Spleen (tissue), 11 donors: ENCODE measurements at regions not wholly inside any gene's neighbourhood (a gene's known extent, or its start where the extent isn't known, plus 50 kb on each side); places are given as distances from the start of the nearest gene placed in this dataset.

ENCODE experiments used
- DNase-seq: peaks from one replicate; pipeline ENCODE4 v3.0.0-alpha.2; 2020
- H3K27ac ChIP-seq, 8 donors: fragments of 200-600 bp; sonication (generic) in 7 of 8; 1 replicate in 4 of 8; 2 replicates in 4 of 8; pipeline versions ENCODE4 v1.5.0 to v1.8.0; 2016 to 2021; ENCODE audit warnings: inconsistent platforms in 4 of 8, mild to moderate bottlenecking in 4 of 8, moderate library complexity in 1 of 8
- H3K27me3 ChIP-seq, 7 donors: fragments of 200-600 bp; sonication (generic) in 6 of 7; replicated peaks in 1 of 7; 1 replicate in 4 of 7; 2 replicates in 3 of 7; pipeline versions ENCODE4 v1.5.0 to v1.8.0; 2016 to 2021; ENCODE audit warnings: inconsistent platforms in 3 of 7, mild to moderate bottlenecking in 1 of 7
- H3K36me3 ChIP-seq, 6 donors: fragments of 200-600 bp; sonication (generic) in 5 of 6; 1 replicate in 4 of 6; 2 replicates in 2 of 6; pipeline versions ENCODE4 v1.5.0 to v1.8.0; 2016 to 2021; ENCODE audit warnings: inconsistent platforms in 2 of 6
- H3K4me1 ChIP-seq, 6 donors: fragments of 200-600 bp; sonication (generic) in 5 of 6; 1 replicate in 3 of 6; 2 replicates in 3 of 6; pipeline versions ENCODE4 v1.5.0 to v1.8.0; 2016 to 2021; ENCODE audit warnings: inconsistent platforms in 3 of 6
- H3K4me3 ChIP-seq, 8 donors: fragments of 200-600 bp; sonication (generic) in 7 of 8; 1 replicate in 4 of 8; 2 replicates in 4 of 8; pipeline versions ENCODE4 v1.5.0 to v1.8.0; 2016 to 2021; ENCODE audit warnings: inconsistent platforms in 4 of 8, mild to moderate bottlenecking in 4 of 8, moderate library complexity in 2 of 8
- H3K9me3 ChIP-seq, 8 donors: fragments of 200-600 bp; sonication (generic) in 7 of 8; 1 replicate in 4 of 8; 2 replicates in 4 of 8; pipeline versions ENCODE4 v1.5.0 to v1.8.0; 2016 to 2021; ENCODE audit warnings: inconsistent platforms in 4 of 8
- CTCF ChIP-seq, 11 experiments: fragments of 200-600 bp in 7 of 11; fragments of 450-650 bp in 4 of 11; sonication (generic) in 4 of 11; IDR thresholded peaks in 8 of 11; conservative IDR thresholded peaks in 3 of 11; 1 replicate in 7 of 11; 2 replicates in 4 of 11; pipeline versions ENCODE4 v1.4.0 to v1.8.0; 2016 to 2021; ENCODE audit warnings: antibody characterized with exemption in 11 of 11, inconsistent platforms in 4 of 11, mild to moderate bottlenecking in 1 of 11
- POLR2A ChIP-seq, 3 donors: fragments of 450-650 bp; IDR thresholded peaks; one replicate each; pipeline ENCODE4 v1.5.1; 2017; ENCODE audit warnings: antibody characterized with exemption in 3 of 3, mild to moderate bottlenecking in 1 of 3
- POLR2AphosphoS5 ChIP-seq, 3 donors: sonication (generic); formaldehyde crosslinking; IDR thresholded peaks; one replicate each; pipeline ENCODE4 v1.5.1; 2017; ENCODE audit warnings: antibody characterized with exemption in 3 of 3
- WGBS, 5 donors: extraction: QIAGEN DNeasy Blood & Tissue Kit in 3 of 5; methylation state at CpG; one replicate each; pipeline versions ENCODE4 v1.1.5 to v1.1.7; 2013 to 2018; 5-methylcytosine and 5-hydroxymethylcytosine counted together
- intact Hi-C: fragments of 100-400 bp; cut with DNase I; formaldehyde crosslinking; loops from one replicate; pipeline ENCODE4 v1.15.0; 2023; ENCODE audit warnings: low total_unique reads
- donor health status: healthy with polysubstance abuse.
- donor health status: DM: no; HTN: no; CAD: no; lungs with moderate emphysema.
- donor health status: DM: no; HTN: no; CAD: no.
- donor health status: Bipolar disorder and iron deficiency.
- donor health status: healthy.
- donor health status: DM: no; HTN: no; CAD: no.
- donor health status: DM: yes; HTN: yes; CAD: no.

GRCh38 chr2:120995152-120995551, 259.5 kb downstream of the GLI2 start:
- H3K27ac ChIP-seq = no peak overlapping the region
- peaks cover 0 to 4% (median 0%) of the 10 kb centered on the region in 7 donors for H3K27me3 ChIP-seq
- WGBS, 5 donors = 86 to 91% (median 90%) methylated on average over 7 of the region's 7 CpGs
- TF ChIP-seq CTCF (IDR thresholded peaks at IDR 0.05 in 8 of 11, conservative IDR thresholded peaks at IDR 0.05 in 3 of 11) = no peak
- intact Hi-C loops = no loop called here
- H3K4me3 ChIP-seq = no peak overlapping the region
- no peaks in the 10 kb centered on the region for H3K36me3 ChIP-seq
- no peaks in the 10 kb centered on the region for H3K4me1 ChIP-seq
- DNase-seq = no peak
- peaks cover 0 to 7% (median 0%) of the 10 kb centered on the region in 8 donors for H3K9me3 ChIP-seq

GRCh38 chr2:120995656-120996190, 260.1 kb downstream of the GLI2 start:
- intact Hi-C loops = no loop called here
- Histone ChIP-seq H3K4me1 (no peaks in the 10 kb centered on the region), H3K9me3 (peaks cover 0 to 7% (median 0%) of the 10 kb centered on the region in 8 donors), H3K27ac (no peak overlapping the region), H3K36me3 (no peaks in the 10 kb centered on the region), H3K27me3 (peaks cover 0 to 4% (median 0%) of the 10 kb centered on the region in 7 donors), H3K4me3 (no peak overlapping the region)
- no peak for TF ChIP-seq CTCF (IDR thresholded peaks at IDR 0.05 in 8 of 11, conservative IDR thresholded peaks at IDR 0.05 in 3 of 11)
- TF ChIP-seq POLR2A (IDR thresholded peaks at IDR 0.05) = no peak
- no peak for TF ChIP-seq POLR2AphosphoS5 (IDR thresholded peaks at IDR 0.05)
- 92 to 95% (median 94%) methylated on average over 15 of the region's 15 CpGs for WGBS, 5 donors
- DNase-seq = no peak

- whole genome bisulfite sequencing, 5 donors = 85 to 89% (median 88%) methylated on average over 6 of the region's 6 CpGs
- H3K27ac ChIP-seq = no peak overlapping the region
- H3K27me3 ChIP-seq = no peaks in the 10 kb centered on the region
- H3K4me1 ChIP-seq = no peaks in the 10 kb centered on the region
- no peak for DNase-seq
- no peak overlapping the region for H3K4me3 ChIP-seq
- no peaks in the 10 kb centered on the region for H3K36me3 ChIP-seq
- TF ChIP-seq CTCF (IDR thresholded peaks at IDR 0.05 in 8 of 11, conservative IDR thresholded peaks at IDR 0.05 in 3 of 11) (no peak), POLR2A (IDR thresholded peaks at IDR 0.05) (no peak), POLR2AphosphoS5 (IDR thresholded peaks at IDR 0.05) (no peak)
- H3K9me3 ChIP-seq = peaks cover 0 to 7% (median 0%) of the 10 kb centered on the region in 8 donors
- intact Hi-C loops = no loop called here
These were observed 263.9 kb downstream of the GLI2 start for GRCh38 chr2:120999377-121000097.

GRCh38 chr2:121000804-121001203, 265.1 kb downstream of the GLI2 start:
- Histone ChIP-seq H3K4me1 (no peaks in the 10 kb centered on the region), H3K36me3 (no peaks in the 10 kb centered on the region), H3K9me3 (peaks cover 0 to 7% (median 0%) of the 10 kb centered on the region in 8 donors), H3K27ac (no peak overlapping the region), H3K27me3 (no peaks in the 10 kb centered on the region), H3K4me3 (no peak overlapping the region)
- TF ChIP-seq POLR2AphosphoS5 (IDR thresholded peaks at IDR 0.05) (no peak), POLR2A (IDR thresholded peaks at IDR 0.05) (no peak), CTCF (IDR thresholded peaks at IDR 0.05 in 8 of 11, conservative IDR thresholded peaks at IDR 0.05 in 3 of 11) (no peak)
- intact Hi-C loops = no loop called here
- no peak for DNase-seq
- 60 to 82% (median 73%) methylated on average over 3 of the region's 3 CpGs for WGBS, 5 donors
